ENCODE measurements at regions not wholly inside any gene's neighbourhood (a gene's known extent, or its start where the extent isn't known, plus 50 kb on each side); places are given as distances from the start of the nearest gene placed in this dataset.

DNA sequence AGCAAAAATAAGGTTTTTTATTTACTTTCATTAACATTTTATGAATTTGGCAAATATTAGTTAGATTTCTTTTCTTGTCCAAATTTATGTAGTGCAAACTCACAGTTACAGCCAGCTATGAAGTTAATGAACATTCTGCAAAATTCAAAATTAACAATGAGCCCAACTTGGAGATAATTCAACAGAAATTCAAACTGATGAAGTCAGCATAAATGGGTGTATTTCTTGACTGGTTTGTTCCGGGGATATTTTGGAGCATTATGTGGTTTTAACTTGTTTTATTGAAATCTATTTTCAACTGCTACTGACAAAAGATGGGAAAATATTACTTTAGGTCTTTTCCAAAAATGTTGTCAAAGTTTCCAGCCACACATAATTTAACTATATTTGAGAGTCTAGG is 807.9 kb downstream of the CDH8 start:
- TF ChIP-seq CTCF (IDR thresholded peaks at IDR 0.05; ENCODE audit: low read length) (no peak), EZH2phosphoT487 (IDR thresholded peaks at IDR 0.05; ENCODE audit: low read length) (no peak)
